H1 (cell line): ENCODE measurements at regions not wholly inside any gene's neighbourhood (a gene's known extent, or its start where the extent isn't known, plus 50 kb on each side); places are given as distances from the start of the nearest gene placed in this dataset.

Source experiments
- BACH1 ChIP-seq: IDR thresholded peaks from 2 replicates; pipeline ENCODE4 v1.6.1; 2012; ENCODE audit warnings: low read length, improper control_type of control experiment
- CBX8 ChIP-seq: fragments of 300-800, 300-1000 bp; sonication (generic); IDR thresholded peaks from 2 replicates; pipeline ENCODE4 v1.7.1; 2016; ENCODE audit warnings: low read depth, low read length, borderline replicate concordance
- EZH2 ChIP-seq: fragments of 200-600 bp; sonication (generic); IDR thresholded peaks from 2 replicates; pipeline ENCODE4 v1.7.1; 2012; ENCODE audit warnings: low read depth, mild to moderate bottlenecking, moderate library complexity, low read length, inconsistent platforms; ENCODE audit not compliant: severe bottlenecking
- MAX ChIP-seq: IDR thresholded peaks from 2 replicates; pipeline ENCODE4 v1.6.1; 2012; ENCODE audit warnings: inconsistent platforms
- POLR2A ChIP-seq, 2 experiments: IDR thresholded peaks; 1 replicate in 1 of 2; 2 replicates in 1 of 2; pipeline ENCODE4 v1.6.1; 2011; ENCODE audit warnings: low read depth in 2 of 2, low read length in 2 of 2, mild to moderate bottlenecking in 2 of 2; ENCODE audit errors: control extremely low read depth in 1 of 2
- RAD21 ChIP-seq, 2 experiments: IDR thresholded peaks in 1 of 2; conservative IDR thresholded peaks in 1 of 2; 2 replicates each; pipeline ENCODE4 v1.6.1; 2011; ENCODE audit warnings: low read depth in 2 of 2, low read length in 2 of 2, improper control_type of control experiment in 1 of 2, inconsistent platforms in 1 of 2, mild to moderate bottlenecking in 1 of 2, moderate library complexity in 1 of 2
- RXRA ChIP-seq: IDR thresholded peaks from 2 replicates; pipeline ENCODE4 v1.6.1; 2011; ENCODE audit warnings: low read depth, mild to moderate bottlenecking, low read length, moderate library complexity; ENCODE audit not compliant: insufficient read depth
- TAF1 ChIP-seq: IDR thresholded peaks from 2 replicates; pipeline ENCODE4 v1.6.1; 2011; ENCODE audit warnings: mild to moderate bottlenecking, low read depth, low read length
- TCF12 ChIP-seq: IDR thresholded peaks from 2 replicates; pipeline ENCODE4 v1.6.1; 2011; ENCODE audit warnings: low read depth, mild to moderate bottlenecking, low read length
- ZNF274 ChIP-seq: IDR thresholded peaks from 2 replicates; pipeline ENCODE4 v1.7.0; 2012; ENCODE audit warnings: low read length, borderline replicate concordance; ENCODE audit errors: extremely low read depth
- TF ChIP-seq, protein P1 (sequence below), 3 experiments: IDR thresholded peaks; 1 replicate in 2 of 3; 2 replicates in 1 of 3; pipeline versions ENCODE4 v1.5.1 to v1.6.1; 2011; ENCODE audit warnings: low read length in 3 of 3, mild to moderate bottlenecking in 3 of 3, inconsistent platforms in 2 of 3, low read depth in 1 of 3, moderate library complexity in 1 of 3; ENCODE audit not compliant: insufficient read depth in 1 of 3; ENCODE audit errors: control extremely low read depth in 1 of 3

GRCh38 chr18:78798402-78799175, 181.0 kb upstream of the SALL3 start:
- TF ChIP-seq, protein P1, sequence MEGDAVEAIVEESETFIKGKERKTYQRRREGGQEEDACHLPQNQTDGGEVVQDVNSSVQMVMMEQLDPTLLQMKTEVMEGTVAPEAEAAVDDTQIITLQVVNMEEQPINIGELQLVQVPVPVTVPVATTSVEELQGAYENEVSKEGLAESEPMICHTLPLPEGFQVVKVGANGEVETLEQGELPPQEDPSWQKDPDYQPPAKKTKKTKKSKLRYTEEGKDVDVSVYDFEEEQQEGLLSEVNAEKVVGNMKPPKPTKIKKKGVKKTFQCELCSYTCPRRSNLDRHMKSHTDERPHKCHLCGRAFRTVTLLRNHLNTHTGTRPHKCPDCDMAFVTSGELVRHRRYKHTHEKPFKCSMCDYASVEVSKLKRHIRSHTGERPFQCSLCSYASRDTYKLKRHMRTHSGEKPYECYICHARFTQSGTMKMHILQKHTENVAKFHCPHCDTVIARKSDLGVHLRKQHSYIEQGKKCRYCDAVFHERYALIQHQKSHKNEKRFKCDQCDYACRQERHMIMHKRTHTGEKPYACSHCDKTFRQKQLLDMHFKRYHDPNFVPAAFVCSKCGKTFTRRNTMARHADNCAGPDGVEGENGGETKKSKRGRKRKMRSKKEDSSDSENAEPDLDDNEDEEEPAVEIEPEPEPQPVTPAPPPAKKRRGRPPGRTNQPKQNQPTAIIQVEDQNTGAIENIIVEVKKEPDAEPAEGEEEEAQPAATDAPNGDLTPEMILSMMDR (IDR thresholded peaks at IDR 0.05; ENCODE audit: control extremely low read depth in 1 of 3, insufficient read depth in 1 of 3, low read depth in 1 of 3, low read length in 3 of 3): no peak
- TF ChIP-seq RXRA (no peak), POLR2A (IDR thresholded peaks at IDR 0.05; ENCODE audit: control extremely low read depth in 1 of 2, low read depth in 2 of 2, low read length in 2 of 2) (no peak), RAD21 (IDR thresholded peaks at IDR 0.05 in 1 of 2, conservative IDR thresholded peaks at IDR 0.05 in 1 of 2; ENCODE audit: low read depth in 2 of 2, low read length in 2 of 2) (no peak), MAX (no peak), EZH2 (no peak), TAF1 (no peak), CBX8 (no peak), BACH1 (no peak), TCF12 (no peak), ZNF274 (no peak)
